ENCODE measurements at regions not wholly inside any gene's neighbourhood (a gene's known extent, or its start where the extent isn't known, plus 50 kb on each side); places are given as distances from the start of the nearest gene placed in this dataset.

GRCh38 chr15:80343554-80343992, 60.6 kb upstream of the ARNT2 start:
- no peak for TF ChIP-seq CTCF (IDR thresholded peaks at IDR 0.05)
- no peak for TF ChIP-seq POLR2A (IDR thresholded peaks at IDR 0.05)
